Astrocyte of the spinal cord (primary cell): ENCODE measurements at regions not wholly inside any gene's neighbourhood (a gene's known extent, or its start where the extent isn't known, plus 50 kb on each side); places are given as distances from the start of the nearest gene placed in this dataset.
A peak's percentile ranks its signal among the peaks of the same experiment; 100 is the strongest.
"Not testable (repeated sequence)": the region's sequence is repeated elsewhere in the genome, so short reads cannot be mapped to it uniquely, and the experiment has no call there.

Source experiments
- DNase-seq: peaks from one replicate; pipeline ENCODE4 v3.0.0; 2011; ENCODE audit warnings: low read depth, low spot score
- H3K4me3 ChIP-seq: 2 replicates; pipeline ENCODE4 v1.5.1; 2011; ENCODE audit warnings: low read depth, mild to moderate bottlenecking, low read length, moderate library complexity
- in situ Hi-C: cut with HindIII; loops from 2 replicates; pipeline ENCODE4 v1.10.0; 2017; ENCODE audit warnings: low sequenced_read_pairs
- TF ChIP-seq, protein P1 (sequence below): IDR thresholded peaks from 2 replicates; pipeline ENCODE4 v1.5.1; 2012; ENCODE audit warnings: low read depth, mild to moderate bottlenecking, low read length, inconsistent platforms

- in situ Hi-C loops = no loop called here
- DNase-seq = peak; percentile 35
- H3K4me3 ChIP-seq = no peak overlapping the region
- TF ChIP-seq, protein P1, sequence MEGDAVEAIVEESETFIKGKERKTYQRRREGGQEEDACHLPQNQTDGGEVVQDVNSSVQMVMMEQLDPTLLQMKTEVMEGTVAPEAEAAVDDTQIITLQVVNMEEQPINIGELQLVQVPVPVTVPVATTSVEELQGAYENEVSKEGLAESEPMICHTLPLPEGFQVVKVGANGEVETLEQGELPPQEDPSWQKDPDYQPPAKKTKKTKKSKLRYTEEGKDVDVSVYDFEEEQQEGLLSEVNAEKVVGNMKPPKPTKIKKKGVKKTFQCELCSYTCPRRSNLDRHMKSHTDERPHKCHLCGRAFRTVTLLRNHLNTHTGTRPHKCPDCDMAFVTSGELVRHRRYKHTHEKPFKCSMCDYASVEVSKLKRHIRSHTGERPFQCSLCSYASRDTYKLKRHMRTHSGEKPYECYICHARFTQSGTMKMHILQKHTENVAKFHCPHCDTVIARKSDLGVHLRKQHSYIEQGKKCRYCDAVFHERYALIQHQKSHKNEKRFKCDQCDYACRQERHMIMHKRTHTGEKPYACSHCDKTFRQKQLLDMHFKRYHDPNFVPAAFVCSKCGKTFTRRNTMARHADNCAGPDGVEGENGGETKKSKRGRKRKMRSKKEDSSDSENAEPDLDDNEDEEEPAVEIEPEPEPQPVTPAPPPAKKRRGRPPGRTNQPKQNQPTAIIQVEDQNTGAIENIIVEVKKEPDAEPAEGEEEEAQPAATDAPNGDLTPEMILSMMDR = peak; percentile 66
Observed at GRCh38 chr7:67625257-67625737, 628.7 kb downstream of the TYW1 start.

- in situ Hi-C loops = no loop called here
- no peak for DNase-seq
- TF ChIP-seq, protein P1 = no peak
- no peak overlapping the region for H3K4me3 ChIP-seq
Observed at GRCh38 chr7:67631476-67631875, 634.8 kb downstream of the TYW1 start.

GRCh38 chr7:67635271-67635670 is 638.6 kb downstream of the TYW1 start:
- in situ Hi-C loops = no loop called here
- TF ChIP-seq, protein P1 = no peak
- no peak overlapping the region for H3K4me3 ChIP-seq
- no peak for DNase-seq

DNA sequence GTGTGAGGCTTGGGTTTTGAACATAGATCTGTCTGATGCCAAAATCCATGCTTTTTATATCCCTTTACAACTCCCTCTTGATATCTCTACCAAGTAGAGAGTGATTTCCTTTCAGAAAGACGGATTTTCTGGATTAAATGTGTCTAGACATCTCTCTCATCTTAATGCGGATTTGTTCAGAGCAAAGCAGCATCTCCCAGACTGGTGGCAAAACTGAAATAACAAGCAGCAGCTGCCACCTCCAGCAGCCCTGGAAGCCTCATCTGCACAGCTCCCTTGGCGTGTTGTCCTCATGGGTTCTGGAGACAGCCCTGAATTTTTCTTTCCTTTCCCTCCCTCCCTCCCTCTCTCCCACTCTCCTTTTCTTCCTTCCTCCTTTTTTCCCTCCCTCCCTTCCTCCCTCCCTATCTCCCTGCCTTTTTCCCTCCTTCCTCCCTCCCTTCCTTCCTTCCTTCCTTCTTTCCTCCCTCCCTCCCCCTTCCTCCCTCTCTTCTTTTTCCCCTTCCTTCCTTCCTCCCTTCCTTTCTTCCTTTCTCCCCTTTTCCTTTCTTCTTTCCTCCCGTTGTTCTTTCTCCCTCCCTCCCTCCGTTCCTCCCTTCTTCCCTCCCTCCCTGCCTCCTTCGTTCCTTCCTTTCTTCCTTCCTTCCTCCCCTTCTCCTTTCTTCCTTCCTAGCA is 639.9 kb downstream of the TYW1 start:
- DNase-seq = no peak
- in situ Hi-C loops = no loop called here
- TF ChIP-seq, protein P1 = no peak
- no peak overlapping the region for H3K4me3 ChIP-seq

DNA sequence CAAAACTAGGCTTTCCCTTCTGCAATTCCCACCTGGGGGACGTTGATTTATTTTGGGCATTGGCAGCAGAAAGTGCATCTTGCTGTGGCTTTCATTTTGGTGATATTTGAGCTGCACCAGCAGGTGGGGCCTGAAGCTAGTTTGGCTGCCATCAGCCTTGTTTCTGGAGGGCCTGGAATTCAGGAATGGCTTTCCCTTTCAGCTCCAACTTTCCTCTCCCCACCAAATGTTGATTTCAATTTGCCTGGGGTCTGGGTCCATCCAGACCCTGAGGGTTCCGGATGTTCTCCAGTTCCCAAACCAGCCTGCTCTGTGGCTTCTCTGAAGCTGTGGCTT is 640.4 kb downstream of the TYW1 start:
- no peak overlapping the region for H3K4me3 ChIP-seq
- TF ChIP-seq, protein P1 = no peak
- DNase-seq = no peak
- in situ Hi-C loops = no loop called here

DNA sequence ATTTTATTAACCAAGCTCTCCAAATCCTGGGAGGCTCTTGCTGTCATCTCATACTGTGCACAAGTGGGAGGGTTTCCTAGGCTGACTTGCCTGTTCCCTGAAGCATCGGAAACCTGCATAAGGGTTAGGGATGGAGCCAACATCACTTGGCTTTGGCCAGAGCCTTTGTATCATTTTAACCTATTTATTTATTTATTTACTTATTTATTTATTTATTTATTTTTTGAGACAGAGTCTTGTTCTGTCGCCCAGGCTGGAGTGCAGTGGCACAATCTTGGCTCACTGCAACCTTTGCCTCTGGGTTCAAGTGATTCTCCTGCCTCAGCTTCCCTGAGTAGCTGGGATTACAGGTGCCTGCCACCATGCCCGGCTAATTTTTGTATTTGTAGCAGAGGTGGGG is 645.9 kb downstream of the TYW1 start:
- H3K4me3 ChIP-seq, in situ Hi-C loops, DNase-seq: not testable (repeated sequence)

DNA sequence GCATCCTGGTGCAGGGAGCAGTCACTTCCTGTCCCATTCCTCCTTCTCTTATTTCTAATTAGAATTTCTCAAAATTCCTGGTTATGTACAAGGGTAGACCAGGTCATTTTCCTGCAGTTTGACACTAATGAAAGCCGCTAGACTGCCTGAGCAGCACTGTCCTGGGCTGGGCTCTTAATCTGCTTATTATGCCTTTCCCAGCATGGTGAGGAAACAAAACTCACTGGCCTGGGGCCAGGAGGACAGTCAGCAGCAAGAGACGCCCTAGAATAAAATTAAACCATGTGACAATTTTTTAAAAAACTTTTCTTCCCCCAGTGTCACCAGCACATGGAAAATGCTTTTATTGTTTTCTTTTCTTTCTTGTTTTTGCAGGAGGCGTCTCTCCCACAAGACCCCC is 647.5 kb downstream of the TYW1 start:
- TF ChIP-seq, protein P1 = no peak
- no peak overlapping the region for H3K4me3 ChIP-seq
- in situ Hi-C loops = no loop called here
- DNase-seq = no peak
